ENCODE measurements at regions not wholly inside any gene's neighbourhood (a gene's known extent, or its start where the extent isn't known, plus 50 kb on each side); places are given as distances from the start of the nearest gene placed in this dataset.

- TF ChIP-seq CTCF (conservative IDR thresholded peaks at IDR 0.05 in 1 of 2, IDR thresholded peaks at IDR 0.05 in 1 of 2; ENCODE audit: low read depth in 1 of 2, low read length in 2 of 2), result peak; percentile 53 to 66
- TF ChIP-seq EZH2 (IDR thresholded peaks at IDR 0.05; ENCODE audit: low read length, missing control alignments), result no peak
Observed at GRCh38 chrX:97685753-97686152, 802.0 kb downstream of the RPA4 start.
